ENCODE measurements at regions not wholly inside any gene's neighbourhood (a gene's known extent, or its start where the extent isn't known, plus 50 kb on each side); places are given as distances from the start of the nearest gene placed in this dataset.

DNA sequence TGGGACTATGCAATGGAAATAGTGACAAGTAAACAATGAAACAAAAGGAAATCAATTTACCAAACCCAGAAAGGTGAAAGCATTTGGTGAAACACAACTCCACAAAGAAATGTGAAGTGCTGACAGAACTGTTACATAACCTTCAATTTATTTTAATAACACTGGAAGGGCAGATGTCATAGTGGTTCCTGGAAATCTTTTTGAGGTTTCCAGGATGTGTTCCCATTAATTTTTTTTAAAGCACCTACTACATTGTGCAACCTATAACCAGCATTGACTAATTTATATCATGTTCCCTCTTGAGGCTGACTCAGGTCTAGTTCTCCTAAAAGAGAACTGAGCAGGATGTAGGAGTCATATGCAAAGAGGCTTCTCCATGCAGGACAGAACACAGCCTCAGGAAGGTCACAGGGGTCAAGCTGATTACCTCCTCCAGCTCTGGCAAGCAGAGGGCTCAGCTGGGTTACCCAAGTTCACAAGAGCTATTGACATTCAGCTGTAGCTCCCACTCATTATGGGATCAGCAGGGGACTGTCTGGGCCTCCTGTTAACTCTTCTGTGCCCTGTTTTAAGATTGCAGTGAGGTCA is 157.1 kb upstream of the NRIP1 start:
- Histone ChIP-seq H3K4me1 (peaks cover 27% of the 10 kb centered on the region), H3K36me3 (no peaks in the 10 kb centered on the region), H3K27me3 (no peaks in the 10 kb centered on the region), H3K4me3 (no peak overlapping the region), H3K9me3 (no peaks in the 10 kb centered on the region), H3K27ac (peak overlapping the region; percentile 46)
- no peak for DNase-seq (ENCODE audit: low spot score in 2 of 2)
- TF ChIP-seq POLR2AphosphoS5 (IDR thresholded peaks at IDR 0.05) (peak in 1 of 3 donors; percentile 47), CTCF (IDR thresholded peaks at IDR 0.05) (no peak)

- H3K27me3 ChIP-seq = no peaks in the 10 kb centered on the region
- TF ChIP-seq EP300 (IDR thresholded peaks at IDR 0.05) (no peak), CTCF (IDR thresholded peaks at IDR 0.05) (no peak), POLR2AphosphoS5 (IDR thresholded peaks at IDR 0.05) (no peak), POLR2A (IDR thresholded peaks at IDR 0.05) (no peak)
- no peaks in the 10 kb centered on the region for H3K9me3 ChIP-seq
- 77% methylated on average over 3 of the region's 3 CpGs for WGBS
- H3K4me1 ChIP-seq = peaks cover 27% of the 10 kb centered on the region
- no peak overlapping the region for H3K27ac ChIP-seq
- no peak overlapping the region for H3K4me3 ChIP-seq
- DNase-seq (ENCODE audit: low spot score in 2 of 2) = no peak
- no peaks in the 10 kb centered on the region for H3K36me3 ChIP-seq
Measured at GRCh38 chr21:15222707-15223106, 157.9 kb upstream of the NRIP1 start.

DNA sequence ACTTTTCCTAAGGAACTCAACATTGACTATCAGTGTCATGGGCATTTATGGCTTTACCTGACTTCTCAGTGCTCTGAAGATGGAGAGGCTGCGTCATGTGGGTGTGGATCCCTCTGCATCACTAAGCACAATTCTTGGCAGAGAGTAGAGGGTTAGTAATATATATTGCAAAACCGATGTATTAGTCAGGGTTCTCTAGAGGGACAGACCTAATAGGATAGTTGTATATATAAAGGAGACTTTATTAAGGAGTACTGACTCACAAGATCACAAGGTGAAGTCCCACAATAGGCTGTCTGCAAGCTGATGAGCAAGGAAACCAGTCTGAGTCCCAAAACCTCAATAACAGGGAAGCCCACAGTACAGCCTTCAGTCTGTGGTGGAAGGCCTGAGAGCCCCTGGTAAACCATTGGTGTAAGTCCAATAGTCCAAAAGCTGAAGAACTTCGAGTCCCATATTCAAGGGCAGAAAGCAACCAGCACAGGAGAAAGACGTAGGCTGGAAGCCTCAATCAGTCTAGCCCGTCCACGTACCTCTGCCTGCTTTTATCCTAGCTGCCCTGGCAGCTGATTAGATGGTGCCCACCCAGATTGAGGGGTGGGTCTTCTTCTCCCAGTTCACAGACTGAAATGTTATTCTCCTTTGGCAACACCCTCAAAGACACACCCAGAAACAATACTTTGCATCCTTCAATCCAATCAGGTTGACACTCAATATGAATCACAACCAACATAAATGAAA is 159.7 kb upstream of the NRIP1 start:
- TF ChIP-seq POLR2A (IDR thresholded peaks at IDR 0.05) = no peak
- TF ChIP-seq EP300 (IDR thresholded peaks at IDR 0.05) = no peak
- TF ChIP-seq CTCF (IDR thresholded peaks at IDR 0.05) = no peak
- no peak for TF ChIP-seq POLR2AphosphoS5 (IDR thresholded peaks at IDR 0.05)
- 74% methylated on average over 6 of the region's 6 CpGs for WGBS
- Histone ChIP-seq H3K27me3 (no peaks in the 10 kb centered on the region), H3K36me3 (no peaks in the 10 kb centered on the region), H3K4me1 (peaks cover 27% of the 10 kb centered on the region), H3K9me3 (no peaks in the 10 kb centered on the region), H3K27ac (no peak overlapping the region), H3K4me3 (no peak overlapping the region)
- no peak for DNase-seq (ENCODE audit: low spot score in 2 of 2)

DNA sequence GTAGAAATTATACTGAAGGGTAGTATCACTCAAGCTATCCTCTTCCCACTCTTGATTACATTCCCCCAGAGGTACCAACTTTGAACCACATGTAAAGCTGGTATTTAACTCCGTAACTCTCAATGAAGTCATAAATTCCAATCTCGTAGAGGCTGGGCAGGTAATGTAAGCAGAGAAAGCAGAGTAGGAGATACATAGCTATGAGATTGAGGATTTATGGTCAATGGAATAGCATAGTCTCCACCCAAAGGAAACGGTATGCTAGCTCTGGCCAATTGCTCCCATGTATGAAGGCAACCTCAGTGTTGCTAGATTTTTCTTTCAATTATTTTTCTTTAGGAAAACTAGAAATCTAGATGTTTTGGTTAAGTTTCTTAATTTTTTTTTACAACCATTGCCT is 163.1 kb upstream of the NRIP1 start:
- Histone ChIP-seq H3K4me1 (no peaks in the 10 kb centered on the region), H3K27me3 (no peaks in the 10 kb centered on the region), H3K4me3 (no peak overlapping the region), H3K36me3 (no peaks in the 10 kb centered on the region), H3K9me3 (no peaks in the 10 kb centered on the region), H3K27ac (no peak overlapping the region)
- DNase-seq (ENCODE audit: low spot score in 2 of 2) = no peak
- TF ChIP-seq CTCF (IDR thresholded peaks at IDR 0.05) = no peak
- no peak for TF ChIP-seq EP300 (IDR thresholded peaks at IDR 0.05)
- no peak for TF ChIP-seq POLR2A (IDR thresholded peaks at IDR 0.05)
- no peak for TF ChIP-seq POLR2AphosphoS5 (IDR thresholded peaks at IDR 0.05)
- WGBS = 55% methylated on average over 3 of the region's 3 CpGs

DNA sequence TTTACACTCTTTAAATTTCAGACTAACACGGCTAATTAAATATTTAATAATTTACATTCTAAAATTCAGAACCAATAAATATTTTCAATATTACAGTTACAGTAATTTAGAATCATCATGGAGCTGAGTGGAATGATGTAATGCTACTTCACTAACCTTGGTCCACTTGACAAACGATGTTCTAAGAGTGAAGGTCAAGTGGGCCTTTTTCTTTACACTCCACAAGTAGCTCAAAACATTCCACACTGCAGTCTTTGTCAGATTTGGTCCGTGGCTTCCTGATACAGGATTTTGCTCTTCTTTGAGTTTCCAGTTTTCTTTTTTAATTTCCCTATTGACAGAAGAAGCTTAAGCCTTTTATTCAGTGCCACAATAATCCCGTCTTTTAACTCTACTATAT is 164.6 kb upstream of the NRIP1 start:
- Histone ChIP-seq H3K4me3 (no peak overlapping the region), H3K27me3 (no peaks in the 10 kb centered on the region), H3K9me3 (no peaks in the 10 kb centered on the region), H3K27ac (no peak overlapping the region), H3K36me3 (no peaks in the 10 kb centered on the region), H3K4me1 (no peaks in the 10 kb centered on the region)
- WGBS = 84% methylated on average over 4 of the region's 4 CpGs
- TF ChIP-seq EP300 (IDR thresholded peaks at IDR 0.05) (no peak), POLR2AphosphoS5 (IDR thresholded peaks at IDR 0.05) (no peak), POLR2A (IDR thresholded peaks at IDR 0.05) (no peak), CTCF (IDR thresholded peaks at IDR 0.05) (no peak)
- DNase-seq (ENCODE audit: low spot score in 2 of 2) = no peak

Data from suprapubic skin (tissue), 4 donors.